Liver (tissue), 3 donors: ENCODE measurements at regions not wholly inside any gene's neighbourhood (a gene's known extent, or its start where the extent isn't known, plus 50 kb on each side); places are given as distances from the start of the nearest gene placed in this dataset.

Experiments used
- EGR1 ChIP-seq, 2 donors: IDR thresholded peaks; 2 replicates each; pipeline ENCODE4 v1.6.1; 2016 to 2018; ENCODE audit warnings: antibody characterized with exemption in 2 of 2, low read depth in 2 of 2
- GABPA ChIP-seq, 2 donors: IDR thresholded peaks in 1 of 2; conservative IDR thresholded peaks in 1 of 2; 2 replicates each; pipeline ENCODE4 v1.6.1; 2016; ENCODE audit warnings: antibody characterized with exemption in 2 of 2, mild to moderate bottlenecking in 1 of 2, moderate library complexity in 1 of 2
- RXRA ChIP-seq, 2 donors: IDR thresholded peaks; 2 replicates each; pipeline ENCODE4 v1.6.1; 2017 to 2018; ENCODE audit warnings: antibody characterized with exemption in 2 of 2, mild to moderate bottlenecking in 1 of 2
- SP1 ChIP-seq: IDR thresholded peaks from 2 replicates; pipeline ENCODE4 v1.6.1; 2018; ENCODE audit warnings: antibody characterized with exemption, mild to moderate bottlenecking
- TAF1 ChIP-seq: conservative IDR thresholded peaks from 2 replicates; pipeline ENCODE4 v1.6.1; 2016; ENCODE audit warnings: antibody characterized with exemption, mild to moderate bottlenecking
- YY1 ChIP-seq: IDR thresholded peaks from 2 replicates; pipeline ENCODE4 v1.6.1; 2016; ENCODE audit warnings: antibody characterized with exemption, mild to moderate bottlenecking
- TF ChIP-seq, protein P1 (sequence below): fragments of 150-350 bp; IDR thresholded peaks from 2 replicates; pipeline ENCODE4 v1.5.1; 2017; ENCODE audit warnings: improper control_type of control experiment, low read depth, low read length; ENCODE audit not compliant: missing input control
- TF ChIP-seq, protein P2 (sequence below): IDR thresholded peaks from 2 replicates; pipeline ENCODE4 v1.6.1; 2016; ENCODE audit warnings: antibody characterized with exemption
- TF ChIP-seq, protein P3 (sequence below): IDR thresholded peaks from 2 replicates; pipeline ENCODE4 v1.6.1; 2016; ENCODE audit warnings: antibody characterized with exemption
- TF ChIP-seq, protein P4 (sequence below): IDR thresholded peaks from 2 replicates; pipeline ENCODE4 v1.6.1; 2016; ENCODE audit warnings: antibody characterized with exemption, mild to moderate bottlenecking
- donor health status: healthy.
- donor health status: healthy.

DNA sequence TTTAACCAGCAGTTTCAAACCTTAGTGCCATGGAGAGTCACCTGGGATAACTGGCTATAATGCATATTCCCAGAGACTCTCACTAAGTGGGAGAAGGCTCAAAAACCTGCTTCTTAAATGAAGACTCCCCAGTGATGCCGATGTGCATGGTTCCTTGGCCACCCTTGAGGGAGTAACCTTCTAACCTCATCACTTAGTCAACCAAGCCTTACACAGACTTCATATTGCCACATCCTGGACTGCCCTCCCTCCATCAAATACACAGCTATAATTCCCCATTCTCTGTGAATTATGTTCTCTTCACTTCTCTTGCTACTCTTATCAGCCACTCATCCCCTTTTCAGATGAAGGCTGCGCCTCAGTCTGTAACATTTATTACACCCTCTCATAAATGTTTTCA lies 462.9 kb upstream of the RGPD4 start:
- TF ChIP-seq, protein P1, sequence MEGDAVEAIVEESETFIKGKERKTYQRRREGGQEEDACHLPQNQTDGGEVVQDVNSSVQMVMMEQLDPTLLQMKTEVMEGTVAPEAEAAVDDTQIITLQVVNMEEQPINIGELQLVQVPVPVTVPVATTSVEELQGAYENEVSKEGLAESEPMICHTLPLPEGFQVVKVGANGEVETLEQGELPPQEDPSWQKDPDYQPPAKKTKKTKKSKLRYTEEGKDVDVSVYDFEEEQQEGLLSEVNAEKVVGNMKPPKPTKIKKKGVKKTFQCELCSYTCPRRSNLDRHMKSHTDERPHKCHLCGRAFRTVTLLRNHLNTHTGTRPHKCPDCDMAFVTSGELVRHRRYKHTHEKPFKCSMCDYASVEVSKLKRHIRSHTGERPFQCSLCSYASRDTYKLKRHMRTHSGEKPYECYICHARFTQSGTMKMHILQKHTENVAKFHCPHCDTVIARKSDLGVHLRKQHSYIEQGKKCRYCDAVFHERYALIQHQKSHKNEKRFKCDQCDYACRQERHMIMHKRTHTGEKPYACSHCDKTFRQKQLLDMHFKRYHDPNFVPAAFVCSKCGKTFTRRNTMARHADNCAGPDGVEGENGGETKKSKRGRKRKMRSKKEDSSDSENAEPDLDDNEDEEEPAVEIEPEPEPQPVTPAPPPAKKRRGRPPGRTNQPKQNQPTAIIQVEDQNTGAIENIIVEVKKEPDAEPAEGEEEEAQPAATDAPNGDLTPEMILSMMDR = no peak
- TF ChIP-seq GABPA (IDR thresholded peaks at IDR 0.05 in 1 of 2, conservative IDR thresholded peaks at IDR 0.05 in 1 of 2) (no peak), TAF1 (no peak), SP1 (no peak), EGR1 (IDR thresholded peaks at IDR 0.05; ENCODE audit: low read depth in 2 of 2) (no peak), YY1 (no peak), RXRA (IDR thresholded peaks at IDR 0.05) (no peak)
- TF ChIP-seq, protein P2, sequence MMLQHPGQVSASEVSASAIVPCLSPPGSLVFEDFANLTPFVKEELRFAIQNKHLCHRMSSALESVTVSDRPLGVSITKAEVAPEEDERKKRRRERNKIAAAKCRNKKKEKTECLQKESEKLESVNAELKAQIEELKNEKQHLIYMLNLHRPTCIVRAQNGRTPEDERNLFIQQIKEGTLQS = no peak
- TF ChIP-seq, protein P3, sequence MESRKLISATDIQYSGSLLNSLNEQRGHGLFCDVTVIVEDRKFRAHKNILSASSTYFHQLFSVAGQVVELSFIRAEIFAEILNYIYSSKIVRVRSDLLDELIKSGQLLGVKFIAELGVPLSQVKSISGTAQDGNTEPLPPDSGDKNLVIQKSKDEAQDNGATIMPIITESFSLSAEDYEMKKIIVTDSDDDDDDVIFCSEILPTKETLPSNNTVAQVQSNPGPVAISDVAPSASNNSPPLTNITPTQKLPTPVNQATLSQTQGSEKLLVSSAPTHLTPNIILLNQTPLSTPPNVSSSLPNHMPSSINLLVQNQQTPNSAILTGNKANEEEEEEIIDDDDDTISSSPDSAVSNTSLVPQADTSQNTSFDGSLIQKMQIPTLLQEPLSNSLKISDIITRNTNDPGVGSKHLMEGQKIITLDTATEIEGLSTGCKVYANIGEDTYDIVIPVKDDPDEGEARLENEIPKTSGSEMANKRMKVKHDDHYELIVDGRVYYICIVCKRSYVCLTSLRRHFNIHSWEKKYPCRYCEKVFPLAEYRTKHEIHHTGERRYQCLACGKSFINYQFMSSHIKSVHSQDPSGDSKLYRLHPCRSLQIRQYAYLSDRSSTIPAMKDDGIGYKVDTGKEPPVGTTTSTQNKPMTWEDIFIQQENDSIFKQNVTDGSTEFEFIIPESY = no peak
- TF ChIP-seq, protein P4, sequence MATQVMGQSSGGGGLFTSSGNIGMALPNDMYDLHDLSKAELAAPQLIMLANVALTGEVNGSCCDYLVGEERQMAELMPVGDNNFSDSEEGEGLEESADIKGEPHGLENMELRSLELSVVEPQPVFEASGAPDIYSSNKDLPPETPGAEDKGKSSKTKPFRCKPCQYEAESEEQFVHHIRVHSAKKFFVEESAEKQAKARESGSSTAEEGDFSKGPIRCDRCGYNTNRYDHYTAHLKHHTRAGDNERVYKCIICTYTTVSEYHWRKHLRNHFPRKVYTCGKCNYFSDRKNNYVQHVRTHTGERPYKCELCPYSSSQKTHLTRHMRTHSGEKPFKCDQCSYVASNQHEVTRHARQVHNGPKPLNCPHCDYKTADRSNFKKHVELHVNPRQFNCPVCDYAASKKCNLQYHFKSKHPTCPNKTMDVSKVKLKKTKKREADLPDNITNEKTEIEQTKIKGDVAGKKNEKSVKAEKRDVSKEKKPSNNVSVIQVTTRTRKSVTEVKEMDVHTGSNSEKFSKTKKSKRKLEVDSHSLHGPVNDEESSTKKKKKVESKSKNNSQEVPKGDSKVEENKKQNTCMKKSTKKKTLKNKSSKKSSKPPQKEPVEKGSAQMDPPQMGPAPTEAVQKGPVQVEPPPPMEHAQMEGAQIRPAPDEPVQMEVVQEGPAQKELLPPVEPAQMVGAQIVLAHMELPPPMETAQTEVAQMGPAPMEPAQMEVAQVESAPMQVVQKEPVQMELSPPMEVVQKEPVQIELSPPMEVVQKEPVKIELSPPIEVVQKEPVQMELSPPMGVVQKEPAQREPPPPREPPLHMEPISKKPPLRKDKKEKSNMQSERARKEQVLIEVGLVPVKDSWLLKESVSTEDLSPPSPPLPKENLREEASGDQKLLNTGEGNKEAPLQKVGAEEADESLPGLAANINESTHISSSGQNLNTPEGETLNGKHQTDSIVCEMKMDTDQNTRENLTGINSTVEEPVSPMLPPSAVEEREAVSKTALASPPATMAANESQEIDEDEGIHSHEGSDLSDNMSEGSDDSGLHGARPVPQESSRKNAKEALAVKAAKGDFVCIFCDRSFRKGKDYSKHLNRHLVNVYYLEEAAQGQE = no peak
